K562 (cell line): ENCODE measurements at regions not wholly inside any gene's neighbourhood (a gene's known extent, or its start where the extent isn't known, plus 50 kb on each side); places are given as distances from the start of the nearest gene placed in this dataset.
"Not testable (repeated sequence)": the region's sequence is repeated elsewhere in the genome, so short reads cannot be mapped to it uniquely, and the experiment has no call there.

Source experiments
- HDAC8 ChIP-seq: fragments of 450-650 bp; IDR thresholded peaks from 2 replicates; pipeline ENCODE4 v1.6.1; 2016; ENCODE audit warnings: mild to moderate bottlenecking, missing genetic modification characterization, moderate library complexity, missing compliant biosample characterization
- POLR2A ChIP-seq: fragments of 450-650 bp; conservative IDR thresholded peaks from 2 replicates; pipeline ENCODE4 v1.6.1; 2016
- ZBTB8A ChIP-seq: fragments of 450-650 bp; IDR thresholded peaks from 2 replicates; pipeline ENCODE4 v1.6.1; 2018; ENCODE audit warnings: mild to moderate bottlenecking, moderate library complexity; ENCODE audit not compliant: partially characterized antibody
- ZHX1 ChIP-seq: fragments of 150-350 bp; conservative IDR thresholded peaks from 2 replicates; pipeline ENCODE4 v1.6.1; 2014; ENCODE audit warnings: low read length
- ZNF551 ChIP-seq: fragments of 250-450 bp; sonication (Bioruptor Pico); IDR thresholded peaks from 2 replicates; pipeline ENCODE4 v1.5.0; 2021; ENCODE audit warnings: mild to moderate bottlenecking, moderate library complexity
- ZNF79 ChIP-seq: fragments of 250-450 bp; sonication (Bioruptor Pico); IDR thresholded peaks from 2 replicates; pipeline ENCODE4 v1.4.0; 2020; ENCODE audit warnings: low read depth, mild to moderate bottlenecking, moderate library complexity
- TF ChIP-seq, protein P1 (sequence below), 2 experiments: IDR thresholded peaks; 2 replicates each; pipeline ENCODE4 v1.6.1; 2011; ENCODE audit warnings: borderline replicate concordance in 1 of 2, control low read depth in 1 of 2, low read depth in 1 of 2, low read length in 1 of 2, mild to moderate bottlenecking in 1 of 2, mixed read lengths in 1 of 2, moderate library complexity in 1 of 2; ENCODE audit not compliant: insufficient read depth in 1 of 2, insufficient read length in 1 of 2, poor library complexity in 1 of 2, severe bottlenecking in 1 of 2; ENCODE audit errors: extremely low read depth in 1 of 2
- TF ChIP-seq, protein P2 (sequence below), 3 experiments: IDR thresholded peaks in 2 of 3; conservative IDR thresholded peaks in 1 of 3; 2 replicates each; pipeline ENCODE4 v1.5.1; 2011 to 2012; ENCODE audit warnings: low read length in 3 of 3, mild to moderate bottlenecking in 3 of 3, control low read depth in 2 of 3, improper control_type of control experiment in 1 of 3, inconsistent platforms in 1 of 3, low read depth in 1 of 3, mixed read lengths in 1 of 3, moderate library complexity in 1 of 3; ENCODE audit not compliant: insufficient read depth in 2 of 3

- TF ChIP-seq ZNF79 (CRISPR knock-in tag); POLR2A; ZHX1; HDAC8; ZNF551 (CRISPR knock-in tag); ZBTB8A: not testable (repeated sequence)
- TF ChIP-seq, protein P1, sequence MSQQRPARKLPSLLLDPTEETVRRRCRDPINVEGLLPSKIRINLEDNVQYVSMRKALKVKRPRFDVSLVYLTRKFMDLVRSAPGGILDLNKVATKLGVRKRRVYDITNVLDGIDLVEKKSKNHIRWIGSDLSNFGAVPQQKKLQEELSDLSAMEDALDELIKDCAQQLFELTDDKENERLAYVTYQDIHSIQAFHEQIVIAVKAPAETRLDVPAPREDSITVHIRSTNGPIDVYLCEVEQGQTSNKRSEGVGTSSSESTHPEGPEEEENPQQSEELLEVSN (IDR thresholded peaks at IDR 0.05; ENCODE audit: borderline replicate concordance in 1 of 2, extremely low read depth in 1 of 2, insufficient read depth in 1 of 2, insufficient read length in 1 of 2, low read depth in 1 of 2, low read length in 1 of 2, poor library complexity in 1 of 2, severe bottlenecking in 1 of 2): not testable (repeated sequence)
- TF ChIP-seq, protein P2, sequence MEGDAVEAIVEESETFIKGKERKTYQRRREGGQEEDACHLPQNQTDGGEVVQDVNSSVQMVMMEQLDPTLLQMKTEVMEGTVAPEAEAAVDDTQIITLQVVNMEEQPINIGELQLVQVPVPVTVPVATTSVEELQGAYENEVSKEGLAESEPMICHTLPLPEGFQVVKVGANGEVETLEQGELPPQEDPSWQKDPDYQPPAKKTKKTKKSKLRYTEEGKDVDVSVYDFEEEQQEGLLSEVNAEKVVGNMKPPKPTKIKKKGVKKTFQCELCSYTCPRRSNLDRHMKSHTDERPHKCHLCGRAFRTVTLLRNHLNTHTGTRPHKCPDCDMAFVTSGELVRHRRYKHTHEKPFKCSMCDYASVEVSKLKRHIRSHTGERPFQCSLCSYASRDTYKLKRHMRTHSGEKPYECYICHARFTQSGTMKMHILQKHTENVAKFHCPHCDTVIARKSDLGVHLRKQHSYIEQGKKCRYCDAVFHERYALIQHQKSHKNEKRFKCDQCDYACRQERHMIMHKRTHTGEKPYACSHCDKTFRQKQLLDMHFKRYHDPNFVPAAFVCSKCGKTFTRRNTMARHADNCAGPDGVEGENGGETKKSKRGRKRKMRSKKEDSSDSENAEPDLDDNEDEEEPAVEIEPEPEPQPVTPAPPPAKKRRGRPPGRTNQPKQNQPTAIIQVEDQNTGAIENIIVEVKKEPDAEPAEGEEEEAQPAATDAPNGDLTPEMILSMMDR (IDR thresholded peaks at IDR 0.05 in 2 of 3, conservative IDR thresholded peaks at IDR 0.05 in 1 of 3; ENCODE audit: insufficient read depth in 2 of 3, low read depth in 1 of 3, low read length in 3 of 3): not testable (repeated sequence)
Measured at GRCh38 chr7:3159926-3160325, 116.3 kb upstream of the CARD11 start.
